ENCODE measurements at regions not wholly inside any gene's neighbourhood (a gene's known extent, or its start where the extent isn't known, plus 50 kb on each side); places are given as distances from the start of the nearest gene placed in this dataset.

- no peak overlapping the region for H3K4me3 ChIP-seq (ENCODE audit: control extremely low read depth in 1 of 5, extremely low read depth in 1 of 5, insufficient read depth in 1 of 5, low read depth in 2 of 5, low read length in 4 of 5)
- H3K4me2 ChIP-seq (replicated peaks; ENCODE audit: low read depth, low read length, poor library complexity, severe bottlenecking): no peak overlapping the region
- no peaks in the 10 kb centered on the region for H3K9me3 Mint-ChIP-seq (ENCODE audit: insufficient read depth)
- H3K79me2 ChIP-seq (ENCODE audit: control insufficient read depth, insufficient read depth, low read length): no peaks in the 10 kb centered on the region
- TF ChIP-seq EZH2 (IDR thresholded peaks at IDR 0.05; ENCODE audit: borderline replicate concordance, insufficient read depth, low read depth, low read length, poor library complexity, severe bottlenecking) (no peak), CTCF (IDR thresholded peaks at IDR 0.05) (no peak)
- no peaks in the 10 kb centered on the region for H3K27me3 ChIP-seq (replicated peaks in 1 of 4; ENCODE audit: control extremely low read depth in 1 of 4, control insufficient read depth in 3 of 4, insufficient read depth in 4 of 4, low read length in 3 of 4)
- no peak overlapping the region for H3K4me3 Mint-ChIP-seq
- H3K9ac ChIP-seq (ENCODE audit: low read length): no peak overlapping the region
- WGBS (ENCODE audit: insufficient coverage): 89% methylated on average over 6 of the region's 7 CpGs
- no peaks in the 10 kb centered on the region for H3K4me1 ChIP-seq (ENCODE audit: control insufficient read depth in 2 of 2, insufficient read depth in 2 of 2, low read length in 2 of 2)
- POLR2A ChIA-PET: no interaction called here
- H3K27me3 Mint-ChIP-seq: no peaks in the 10 kb centered on the region
- H3K27ac Mint-ChIP-seq: no peak overlapping the region
- DNase-seq: no peak
- no peaks in the 10 kb centered on the region for H3K4me1 Mint-ChIP-seq
- no peak overlapping the region for H2AFZ ChIP-seq (ENCODE audit: insufficient read depth, low read depth, low read length, poor library complexity, severe bottlenecking)
- intact Hi-C loops (cut with micrococcal nuclease): no loop called here
- CTCF ChIA-PET: no interaction called here
- H3K36me3 ChIP-seq (replicated peaks in 1 of 2; ENCODE audit: control extremely low read depth in 1 of 2, control insufficient read depth in 1 of 2, extremely low read depth in 1 of 2, insufficient read depth in 2 of 2, low read length in 1 of 2): no peaks in the 10 kb centered on the region
- no peak overlapping the region for H3K27ac ChIP-seq (ENCODE audit: low read length in 2 of 2)
- H4K20me1 ChIP-seq (ENCODE audit: control insufficient read depth, insufficient read depth, low read length, poor library complexity, severe bottlenecking): no peaks in the 10 kb centered on the region
- no peaks in the 10 kb centered on the region for H3K9me3 ChIP-seq (ENCODE audit: control extremely low read depth in 1 of 3, control insufficient read depth in 2 of 3, insufficient read depth in 1 of 3, low read length in 2 of 3)
- ATAC-seq (ENCODE audit: low read depth): no peak
Observed at GRCh38 chr10:61830072-61830845, 71.2 kb upstream of the ARID5B start.

- no peak overlapping the region for H3K27ac ChIP-seq (ENCODE audit: low read length in 2 of 2)
- H4K20me1 ChIP-seq (ENCODE audit: control insufficient read depth, insufficient read depth, low read length, poor library complexity, severe bottlenecking): no peaks in the 10 kb centered on the region
- H2AFZ ChIP-seq (ENCODE audit: insufficient read depth, low read depth, low read length, poor library complexity, severe bottlenecking): no peak overlapping the region
- DNase-seq (no peak), ATAC-seq (ENCODE audit: low read depth) (no peak)
- H3K9me3 Mint-ChIP-seq (ENCODE audit: insufficient read depth): no peaks in the 10 kb centered on the region
- H3K9me3 ChIP-seq (ENCODE audit: control extremely low read depth in 1 of 3, control insufficient read depth in 2 of 3, insufficient read depth in 1 of 3, low read length in 2 of 3): no peaks in the 10 kb centered on the region
- 90% methylated on average over 6 of the region's 7 CpGs for WGBS (ENCODE audit: insufficient coverage)
- no peaks in the 10 kb centered on the region for H3K4me1 ChIP-seq (ENCODE audit: control insufficient read depth in 2 of 2, insufficient read depth in 2 of 2, low read length in 2 of 2)
- CTCF ChIA-PET: no interaction called here
- POLR2A ChIA-PET: no interaction called here
- no peak for TF ChIP-seq CTCF (IDR thresholded peaks at IDR 0.05)
- TF ChIP-seq EZH2 (IDR thresholded peaks at IDR 0.05; ENCODE audit: borderline replicate concordance, insufficient read depth, low read depth, low read length, poor library complexity, severe bottlenecking): no peak
- no peak overlapping the region for H3K4me3 Mint-ChIP-seq
- H3K4me1 Mint-ChIP-seq: no peaks in the 10 kb centered on the region
- no peaks in the 10 kb centered on the region for H3K36me3 ChIP-seq (replicated peaks in 1 of 2; ENCODE audit: control extremely low read depth in 1 of 2, control insufficient read depth in 1 of 2, extremely low read depth in 1 of 2, insufficient read depth in 2 of 2, low read length in 1 of 2)
- H3K79me2 ChIP-seq (ENCODE audit: control insufficient read depth, insufficient read depth, low read length): no peaks in the 10 kb centered on the region
- intact Hi-C loops (cut with micrococcal nuclease): no loop called here
- no peak overlapping the region for H3K4me3 ChIP-seq (ENCODE audit: control extremely low read depth in 1 of 5, extremely low read depth in 1 of 5, insufficient read depth in 1 of 5, low read depth in 2 of 5, low read length in 4 of 5)
- no peaks in the 10 kb centered on the region for H3K27me3 Mint-ChIP-seq
- H3K27me3 ChIP-seq (replicated peaks in 1 of 4; ENCODE audit: control extremely low read depth in 1 of 4, control insufficient read depth in 3 of 4, insufficient read depth in 4 of 4, low read length in 3 of 4): no peaks in the 10 kb centered on the region
- H3K4me2 ChIP-seq (replicated peaks; ENCODE audit: low read depth, low read length, poor library complexity, severe bottlenecking): no peak overlapping the region
- no peak overlapping the region for H3K27ac Mint-ChIP-seq
- H3K9ac ChIP-seq (ENCODE audit: low read length): no peak overlapping the region
Observed at GRCh38 chr10:61830846-61831273, 70.6 kb upstream of the ARID5B start.
